PC-9 (cell line): ENCODE measurements at regions not wholly inside any gene's neighbourhood (a gene's known extent, or its start where the extent isn't known, plus 50 kb on each side); places are given as distances from the start of the nearest gene placed in this dataset.

ENCODE experiments used
- BruUV-seq: library from RNA; stranded (reverse); fragments of 400-500 nt; replicated peaks from 2 replicates; lab custom pipeline; 2021; lab: Mats Ljungman, UMichigan
- CTCF ChIA-PET: fragments of 300-600 bp; sonication (Branson Sonifier 250); formaldehyde crosslinking; loops from one replicate; lab custom pipeline; 2022; ENCODE audit warnings: antibody characterized with exemption; lab: Charles Lee
- POLR2A ChIA-PET: fragments of 300-600 bp; sonication (Branson Sonifier 250); formaldehyde crosslinking; loops from one replicate; lab custom pipeline; 2022; ENCODE audit warnings: antibody characterized with exemption; ENCODE audit not compliant: unreplicated experiment; lab: Charles Lee
- DNase-seq, 2 experiments: peaks; one replicate each; pipeline versions ENCODE4 v3.0.0 to v3.0.0-alpha.2; 2015 to 2022; ENCODE audit warnings: mixed read lengths in 1 of 2
- H2AFZ ChIP-seq: fragments of 200-600 bp; sonication (generic); 2 replicates; pipeline ENCODE4 v1.8.1; 2017; ENCODE audit warnings: antibody characterized with exemption
- H3F3A ChIP-seq: fragments of 200-600 bp; sonication (generic); 2 replicates; pipeline ENCODE4 v1.8.1; 2017; ENCODE audit warnings: antibody characterized with exemption, mild to moderate bottlenecking, low read depth; ENCODE audit not compliant: insufficient read depth
- H3K27ac ChIP-seq: fragments of 200-600 bp; sonication (generic); 2 replicates; pipeline ENCODE4 v1.6.1; 2016; ENCODE audit warnings: mixed run types
- H3K27me3 ChIP-seq: fragments of 200-600 bp; sonication (generic); 2 replicates; pipeline ENCODE4 v1.6.1; 2016; ENCODE audit warnings: low read depth, mixed run types; ENCODE audit not compliant: insufficient read depth
- H3K36me3 ChIP-seq: fragments of 200-600 bp; sonication (generic); 2 replicates; pipeline ENCODE4 v1.6.1; 2016; ENCODE audit warnings: low read depth, mixed run types
- H3K4me1 ChIP-seq: fragments of 200-600 bp; sonication (generic); replicated peaks from 2 replicates; pipeline ENCODE4 v1.6.1; 2016; ENCODE audit warnings: mixed run types; ENCODE audit not compliant: insufficient read depth
- H3K4me2 ChIP-seq: fragments of 200-600 bp; sonication (generic); 2 replicates; pipeline ENCODE4 v1.6.1; 2017; ENCODE audit warnings: mixed run types
- H3K4me3 ChIP-seq: fragments of 200-600 bp; sonication (generic); 2 replicates; pipeline ENCODE4 v1.6.1; 2016; ENCODE audit warnings: mixed run types
- H3K79me2 ChIP-seq: fragments of 200-600 bp; sonication (generic); 2 replicates; pipeline ENCODE4 v1.6.1; 2017; ENCODE audit warnings: low read depth, mixed run types
- H3K9me2 ChIP-seq: fragments of 200-600 bp; sonication (generic); 2 replicates; pipeline ENCODE4 v1.8.1; 2017; ENCODE audit warnings: mild to moderate bottlenecking; ENCODE audit not compliant: insufficient read depth
- H3K9me3 ChIP-seq: fragments of 200-600 bp; sonication (generic); 2 replicates; pipeline ENCODE4 v1.8.1; 2016; ENCODE audit warnings: low read depth; ENCODE audit not compliant: insufficient read depth
- H4K20me1 ChIP-seq: fragments of 200-600 bp; sonication (generic); 2 replicates; pipeline ENCODE4 v1.8.1; 2017; ENCODE audit not compliant: insufficient read depth
- CTCF ChIP-seq: fragments of 200-600 bp; sonication (generic); conservative IDR thresholded peaks from 2 replicates; pipeline ENCODE4 v1.6.1; 2017; ENCODE audit warnings: mixed run types, antibody characterized with exemption, mild to moderate bottlenecking, moderate library complexity
- EZH2 ChIP-seq: fragments of 200-600 bp; sonication (generic); IDR thresholded peaks from 2 replicates; pipeline ENCODE4 v1.8.0; 2017; ENCODE audit warnings: antibody characterized with exemption, low read depth
- intact Hi-C: fragments of 100-400 bp; cut with micrococcal nuclease; formaldehyde crosslinking; loops from one replicate; pipeline ENCODE4 v1.10.0; 2022; ENCODE audit not compliant: unreplicated experiment

GRCh38 chr10:123507298-123507697, 158.9 kb upstream of the GPR26 start:
- Histone ChIP-seq H3K9me2 (no peaks in the 10 kb centered on the region), H3F3A (no peaks in the 10 kb centered on the region), H3K27me3 (peaks cover 29% of the 10 kb centered on the region), H3K4me3 (no peak overlapping the region), H3K9me3 (no peaks in the 10 kb centered on the region), H3K36me3 (no peaks in the 10 kb centered on the region), H4K20me1 (no peaks in the 10 kb centered on the region), H2AFZ (no peak overlapping the region), H3K79me2 (no peaks in the 10 kb centered on the region), H3K4me2 (no peak overlapping the region), H3K27ac (no peak overlapping the region), H3K4me1 (no peaks in the 10 kb centered on the region)
- no TSS peak for BruUV-seq
- CTCF ChIA-PET, result no interaction called here
- intact Hi-C loops, result no loop called here
- TF ChIP-seq EZH2 (no peak), CTCF (no peak)
- DNase-seq, result no peak
- POLR2A ChIA-PET, result no interaction called here

- Histone ChIP-seq H3K27ac (no peak overlapping the region), H3K79me2 (no peaks in the 10 kb centered on the region), H3K4me3 (no peak overlapping the region), H3K36me3 (no peaks in the 10 kb centered on the region), H3F3A (no peaks in the 10 kb centered on the region), H3K27me3 (peaks cover 36% of the 10 kb centered on the region), H3K4me1 (no peaks in the 10 kb centered on the region), H3K9me2 (no peaks in the 10 kb centered on the region), H2AFZ (no peak overlapping the region), H3K9me3 (no peaks in the 10 kb centered on the region), H4K20me1 (no peaks in the 10 kb centered on the region), H3K4me2 (no peak overlapping the region)
- TF ChIP-seq CTCF (no peak), EZH2 (no peak)
- no peak for DNase-seq
- BruUV-seq, result no TSS peak
- ChIA-PET CTCF (no interaction called here), POLR2A (no interaction called here)
- intact Hi-C loops, result no loop called here
These were observed 156.8 kb upstream of the GPR26 start for GRCh38 chr10:123509338-123509737.

GRCh38 chr10:123512901-123513775, 153.0 kb upstream of the GPR26 start:
- POLR2A ChIA-PET, result no interaction called here
- intact Hi-C loops, result no loop called here
- H3K27ac ChIP-seq, result no peak overlapping the region
- DNase-seq, result no peak
- H3F3A ChIP-seq, result no peaks in the 10 kb centered on the region
- no peak overlapping the region for H3K4me3 ChIP-seq
- H3K27me3 ChIP-seq, result peaks cover 54% of the 10 kb centered on the region
- no TSS peak for BruUV-seq
- no peaks in the 10 kb centered on the region for H3K36me3 ChIP-seq
- TF ChIP-seq EZH2 (no peak), CTCF (no peak)
- no peaks in the 10 kb centered on the region for H3K4me1 ChIP-seq
- H3K4me2 ChIP-seq, result no peak overlapping the region
- H3K9me2 ChIP-seq, result no peaks in the 10 kb centered on the region
- no peaks in the 10 kb centered on the region for H3K9me3 ChIP-seq
- H2AFZ ChIP-seq, result no peak overlapping the region
- no peaks in the 10 kb centered on the region for H3K79me2 ChIP-seq
- H4K20me1 ChIP-seq, result no peaks in the 10 kb centered on the region
- CTCF ChIA-PET, result no interaction called here
